ENCODE measurements at regions not wholly inside any gene's neighbourhood (a gene's known extent, or its start where the extent isn't known, plus 50 kb on each side); places are given as distances from the start of the nearest gene placed in this dataset.

GRCh38 chr6:67935976-67936477 is 699.1 kb upstream of the ADGRB3 start:
- TF ChIP-seq POLR2A (IDR thresholded peaks at IDR 0.05) (no peak), CTCF (IDR thresholded peaks at IDR 0.05) (no peak), POLR2AphosphoS5 (IDR thresholded peaks at IDR 0.05) (no peak)

Measured in prostate gland (tissue), 2 donors.